ENCODE measurements at regions not wholly inside any gene's neighbourhood (a gene's known extent, or its start where the extent isn't known, plus 50 kb on each side); places are given as distances from the start of the nearest gene placed in this dataset.
"Not testable (repeated sequence)": the region's sequence is repeated elsewhere in the genome, so short reads cannot be mapped to it uniquely, and the experiment has no call there.

GRCh38 chr12:79993106-79993862, 58.4 kb upstream of the PPP1R12A start:
- peaks cover 32% of the 10 kb centered on the region for H3K4me1 Mint-ChIP-seq (ENCODE audit: low read depth)
- no peaks in the 10 kb centered on the region for H3K36me3 Mint-ChIP-seq (ENCODE audit: low read depth)
- no peak overlapping the region for H3K4me3 Mint-ChIP-seq
- TF ChIP-seq CTCF (IDR thresholded peaks at IDR 0.05) = no peak
- no peaks in the 10 kb centered on the region for H3K9me3 Mint-ChIP-seq
- no peak for DNase-seq
- no peak overlapping the region for H3K27ac Mint-ChIP-seq
- H3K27me3 Mint-ChIP-seq (ENCODE audit: insufficient read depth) = peaks cover 1% of the 10 kb centered on the region

GRCh38 chr12:79991586-79991985, 56.7 kb upstream of the PPP1R12A start:
- no peak for DNase-seq
- Mint-ChIP-seq H3K36me3 (ENCODE audit: low read depth) (no peaks in the 10 kb centered on the region), H3K27me3 (ENCODE audit: insufficient read depth) (peaks cover 1% of the 10 kb centered on the region), H3K4me1 (ENCODE audit: low read depth) (peaks cover 43% of the 10 kb centered on the region), H3K9me3 (no peaks in the 10 kb centered on the region), H3K27ac (no peak overlapping the region), H3K4me3 (no peak overlapping the region)
- TF ChIP-seq CTCF (IDR thresholded peaks at IDR 0.05) = no peak

- not testable (repeated sequence) for H3K27ac Mint-ChIP-seq; DNase-seq; H3K36me3 Mint-ChIP-seq (ENCODE audit: low read depth); H3K4me3 Mint-ChIP-seq; H3K9me3 Mint-ChIP-seq; H3K27me3 Mint-ChIP-seq (ENCODE audit: insufficient read depth)
- H3K4me1 Mint-ChIP-seq (ENCODE audit: low read depth) = peaks cover 46% of the 10 kb centered on the region
These were observed 55.8 kb upstream of the PPP1R12A start for GRCh38 chr12:79990509-79991338.

GRCh38 chr12:79988368-79988767, 53.5 kb upstream of the PPP1R12A start:
- H3K9me3 Mint-ChIP-seq = no peaks in the 10 kb centered on the region
- peak; percentile 64 for DNase-seq
- H3K27ac Mint-ChIP-seq = peak overlapping the region; percentile 74
- H3K27me3 Mint-ChIP-seq (ENCODE audit: insufficient read depth) = peaks cover 1% of the 10 kb centered on the region; the same call in 1 of the 2 replicates
- peak overlapping the region; percentile 58 for H3K4me3 Mint-ChIP-seq
- peaks cover 67% of the 10 kb centered on the region for H3K4me1 Mint-ChIP-seq (ENCODE audit: low read depth)
- H3K36me3 Mint-ChIP-seq (ENCODE audit: low read depth) = no peaks in the 10 kb centered on the region
- TF ChIP-seq CTCF (IDR thresholded peaks at IDR 0.05) = no peak

- Mint-ChIP-seq H3K27ac (peak overlapping the region; percentile 74), H3K4me3 (peak overlapping the region; percentile 58; the same call in 1 of the 2 replicates), H3K4me1 (ENCODE audit: low read depth) (peaks cover 73% of the 10 kb centered on the region), H3K9me3 (no peaks in the 10 kb centered on the region), H3K27me3 (ENCODE audit: insufficient read depth) (peaks cover 1% of the 10 kb centered on the region; the same call in 1 of the 2 replicates), H3K36me3 (ENCODE audit: low read depth) (no peaks in the 10 kb centered on the region)
- no peak for DNase-seq
- TF ChIP-seq CTCF (IDR thresholded peaks at IDR 0.05) = no peak
These were observed 52.8 kb upstream of the PPP1R12A start for GRCh38 chr12:79987731-79988130.

Measured in HFFc6 (cell line).